ENCODE measurements at regions not wholly inside any gene's neighbourhood (a gene's known extent, or its start where the extent isn't known, plus 50 kb on each side); places are given as distances from the start of the nearest gene placed in this dataset.

DNA sequence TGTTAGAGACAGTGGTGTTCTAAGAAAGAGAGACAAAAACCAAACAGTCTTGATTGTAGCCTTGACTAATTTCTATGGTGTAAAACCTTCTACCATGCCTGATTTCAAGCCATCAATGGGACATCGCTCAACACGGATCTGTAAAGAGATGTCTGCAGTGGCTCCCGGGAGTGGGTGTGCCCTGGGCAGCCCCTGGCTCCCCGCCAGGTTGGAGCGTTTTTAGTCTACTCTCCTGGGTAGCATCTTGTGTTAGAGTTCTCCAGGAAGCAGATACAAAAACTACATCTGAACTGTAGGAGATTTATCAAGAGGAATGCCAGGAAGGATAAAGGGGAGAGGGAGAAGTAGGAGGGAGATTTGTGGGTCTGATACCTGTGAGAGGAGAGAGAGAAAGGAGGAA is 1212.9 kb downstream of the BCL11B start:
- TF ChIP-seq EP300 (IDR thresholded peaks at IDR 0.05; ENCODE audit: borderline replicate concordance) (no peak), CEBPB (IDR thresholded peaks at IDR 0.05) (no peak), FOXM1 (IDR thresholded peaks at IDR 0.05; ENCODE audit: borderline replicate concordance, low read depth) (no peak)
- TF ChIP-seq, protein P1, sequence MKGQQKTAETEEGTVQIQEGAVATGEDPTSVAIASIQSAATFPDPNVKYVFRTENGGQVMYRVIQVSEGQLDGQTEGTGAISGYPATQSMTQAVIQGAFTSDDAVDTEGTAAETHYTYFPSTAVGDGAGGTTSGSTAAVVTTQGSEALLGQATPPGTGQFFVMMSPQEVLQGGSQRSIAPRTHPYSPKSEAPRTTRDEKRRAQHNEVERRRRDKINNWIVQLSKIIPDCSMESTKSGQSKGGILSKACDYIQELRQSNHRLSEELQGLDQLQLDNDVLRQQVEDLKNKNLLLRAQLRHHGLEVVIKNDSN (IDR thresholded peaks at IDR 0.05), result no peak
